Mesenchymal stem cell (in vitro differentiated cells and primary cell): ENCODE measurements at regions not wholly inside any gene's neighbourhood (a gene's known extent, or its start where the extent isn't known, plus 50 kb on each side); places are given as distances from the start of the nearest gene placed in this dataset.
A peak's percentile ranks its signal among the peaks of the same experiment; 100 is the strongest.

Source experiments
- DNase-seq: peaks from one replicate; pipeline ENCODE4 v3.0.0-alpha.2; 2013
- H2AFZ ChIP-seq: one replicate; pipeline ENCODE4 v1.6.1; 2013; ENCODE audit warnings: low read depth, mild to moderate bottlenecking, control low read depth, inconsistent platforms, low read length, moderate library complexity
- H2AK5ac ChIP-seq: 2 replicates; pipeline ENCODE4 v1.6.1; 2013; ENCODE audit warnings: low read length, moderate library complexity, mild to moderate bottlenecking, inconsistent platforms; ENCODE audit not compliant: severe bottlenecking
- H2BK120ac ChIP-seq: one replicate; pipeline ENCODE4 v1.6.1; 2013; ENCODE audit warnings: low read depth, mild to moderate bottlenecking, inconsistent platforms, low read length, moderate library complexity
- H2BK12ac ChIP-seq, 2 experiments: one replicate each; pipeline ENCODE4 v1.6.1; 2013; ENCODE audit warnings: inconsistent platforms in 2 of 2, low read length in 2 of 2, mild to moderate bottlenecking in 2 of 2, moderate library complexity in 2 of 2, control low read depth in 1 of 2
- H2BK15ac ChIP-seq: one replicate; pipeline ENCODE4 v1.6.1; 2013; ENCODE audit warnings: mild to moderate bottlenecking, low read depth, inconsistent platforms; ENCODE audit not compliant: poor library complexity, severe bottlenecking
- H2BK5ac ChIP-seq: 2 replicates; pipeline ENCODE4 v1.6.1; 2013; ENCODE audit warnings: low read depth, mild to moderate bottlenecking, low read length, control low read depth, inconsistent platforms; ENCODE audit not compliant: poor library complexity, severe bottlenecking
- H3K14ac ChIP-seq, 2 experiments: one replicate each; pipeline ENCODE4 v1.6.1; 2013; ENCODE audit warnings: inconsistent platforms in 2 of 2, low read length in 2 of 2, control low read depth in 1 of 2, mild to moderate bottlenecking in 1 of 2, moderate library complexity in 1 of 2
- H3K18ac ChIP-seq, 2 experiments: one replicate each; pipeline ENCODE4 v1.6.1; 2013; ENCODE audit warnings: inconsistent platforms in 2 of 2, low read length in 2 of 2, control low read depth in 1 of 2, low read depth in 1 of 2, mild to moderate bottlenecking in 1 of 2
- H3K23ac ChIP-seq, 2 experiments: one replicate each; pipeline ENCODE4 v1.6.1; 2013; ENCODE audit warnings: inconsistent platforms in 2 of 2, low read length in 2 of 2, mild to moderate bottlenecking in 2 of 2, moderate library complexity in 2 of 2, control low read depth in 1 of 2
- H3K27ac ChIP-seq: 2 replicates; pipeline ENCODE4 v1.5.1; 2013; ENCODE audit warnings: mild to moderate bottlenecking, moderate library complexity, low read length, control low read depth, inconsistent platforms; ENCODE audit not compliant: poor library complexity, severe bottlenecking
- H3K27me3 ChIP-seq, 2 experiments: 2 replicates each; pipeline versions ENCODE4 v1.6.1 to v1.7.0; 2013; ENCODE audit warnings: low read length in 2 of 2, mild to moderate bottlenecking in 2 of 2, moderate library complexity in 2 of 2, control low read depth in 1 of 2, inconsistent platforms in 1 of 2; ENCODE audit not compliant: control insufficient read depth in 1 of 2, insufficient read depth in 1 of 2
- H3K36me3 ChIP-seq, 2 experiments: 2 replicates each; pipeline versions ENCODE4 v1.6.1 to v1.7.0; 2013; ENCODE audit warnings: low read length in 2 of 2, control low read depth in 1 of 2, inconsistent platforms in 1 of 2, low read depth in 1 of 2, mild to moderate bottlenecking in 1 of 2; ENCODE audit not compliant: insufficient read depth in 2 of 2, control insufficient read depth in 1 of 2
- H3K4ac ChIP-seq, 2 experiments: one replicate each; pipeline ENCODE4 v1.6.1; 2013; ENCODE audit warnings: inconsistent platforms in 2 of 2, low read length in 2 of 2, mild to moderate bottlenecking in 2 of 2, moderate library complexity in 2 of 2, control low read depth in 1 of 2, low read depth in 1 of 2
- H3K4me1 ChIP-seq: 2 replicates; pipeline ENCODE4 v1.6.1; 2013; ENCODE audit warnings: low read depth, low read length, control low read depth; ENCODE audit not compliant: control insufficient read depth, insufficient read depth
- H3K4me2 ChIP-seq: 2 replicates; pipeline ENCODE4 v1.6.1; 2013; ENCODE audit warnings: low read length, mild to moderate bottlenecking, inconsistent platforms; ENCODE audit not compliant: poor library complexity, severe bottlenecking
- H3K4me3 ChIP-seq, 2 experiments: 2 replicates each; pipeline versions ENCODE4 v1.5.1 to v1.7.0; 2013; ENCODE audit warnings: low read length in 2 of 2, mild to moderate bottlenecking in 2 of 2, control low read depth in 1 of 2, low read depth in 1 of 2; ENCODE audit not compliant: insufficient read depth in 1 of 2
- H3K79me1 ChIP-seq: replicated peaks from 2 replicates; pipeline ENCODE4 v1.6.1; 2013; ENCODE audit warnings: mild to moderate bottlenecking, control low read depth, low read length, inconsistent platforms; ENCODE audit not compliant: poor library complexity, severe bottlenecking
- H3K9ac ChIP-seq: 2 replicates; pipeline ENCODE4 v1.7.0; 2013; ENCODE audit warnings: mild to moderate bottlenecking, low read length, moderate library complexity
- H3K9me3 ChIP-seq: 2 replicates; pipeline ENCODE4 v1.7.0; 2013; ENCODE audit warnings: mild to moderate bottlenecking, low read length; ENCODE audit not compliant: control insufficient read depth
- H4K8ac ChIP-seq: one replicate; pipeline ENCODE4 v1.6.1; 2013; ENCODE audit warnings: inconsistent platforms, mild to moderate bottlenecking, low read length, moderate library complexity
- H4K91ac ChIP-seq: one replicate; pipeline ENCODE4 v1.6.1; 2013; ENCODE audit warnings: mild to moderate bottlenecking, low read length, inconsistent platforms
- WGBS: methylation state at CpG from one replicate; pipeline ENCODE4 v1.1.7; 2013; ENCODE audit warnings: mixed read lengths; 5-methylcytosine and 5-hydroxymethylcytosine counted together

DNA sequence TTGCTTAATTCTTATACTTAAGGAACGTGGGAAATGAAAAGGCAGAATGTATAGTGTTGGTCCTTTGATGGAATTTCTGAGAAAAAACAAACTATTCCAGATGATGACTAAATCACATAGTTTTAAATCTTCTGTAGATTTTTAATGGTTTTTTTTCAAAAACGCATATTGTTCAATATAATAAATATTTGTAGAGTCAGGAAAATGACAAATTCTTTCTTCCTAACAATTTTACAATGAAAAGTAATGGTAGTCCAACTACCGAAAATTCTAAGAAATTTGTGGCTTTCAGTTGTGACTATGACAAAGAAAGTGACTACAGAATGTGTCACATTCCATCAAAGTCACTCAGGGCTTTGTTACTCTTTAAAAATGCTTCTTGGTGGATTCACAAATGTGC, 164.8 kb upstream of the PITX2 start:
- Histone ChIP-seq H3K79me1 (no peaks in the 10 kb centered on the region), H3K4me3 (no peak overlapping the region), H3K9me3 (no peaks in the 10 kb centered on the region), H2AFZ (no peak overlapping the region), H3K27ac (no peak overlapping the region), H3K9ac (no peak overlapping the region), H3K27me3 (no peaks in the 10 kb centered on the region), H4K91ac (no peak overlapping the region), H3K4me2 (no peak overlapping the region), H4K8ac (no peak overlapping the region), H3K4me1 (no peaks in the 10 kb centered on the region), H2BK12ac (no peak overlapping the region), H3K36me3 (no peaks in the 10 kb centered on the region), H2BK15ac (no peak overlapping the region), H2BK120ac (no peak overlapping the region), H3K18ac (no peak overlapping the region), H3K23ac (no peak overlapping the region), H2BK5ac (no peak overlapping the region), H2AK5ac (no peak overlapping the region), H3K4ac (no peak overlapping the region), H3K14ac (no peak overlapping the region)
- no peak for DNase-seq
- WGBS, result 100% methylated on average over 1 of the region's 3 CpGs

GRCh38 chr4:110788302-110788701, 165.4 kb upstream of the PITX2 start:
- H3K18ac ChIP-seq, result no peak overlapping the region
- no peak overlapping the region for H3K14ac ChIP-seq
- no peak overlapping the region for H2BK15ac ChIP-seq
- H3K9me3 ChIP-seq, result no peaks in the 10 kb centered on the region
- H3K23ac ChIP-seq, result no peak overlapping the region
- H3K36me3 ChIP-seq, result no peaks in the 10 kb centered on the region
- no peaks in the 10 kb centered on the region for H3K27me3 ChIP-seq
- no peak overlapping the region for H4K8ac ChIP-seq
- no peaks in the 10 kb centered on the region for H3K4me1 ChIP-seq
- no peak overlapping the region for H3K4me2 ChIP-seq
- no peak overlapping the region for H4K91ac ChIP-seq
- 67% methylated on average over 1 of the region's 3 CpGs for WGBS
- no peak overlapping the region for H3K4ac ChIP-seq
- H2BK5ac ChIP-seq, result no peak overlapping the region
- H2BK120ac ChIP-seq, result no peak overlapping the region
- H3K4me3 ChIP-seq, result no peak overlapping the region
- no peak overlapping the region for H2AK5ac ChIP-seq
- H3K79me1 ChIP-seq, result no peaks in the 10 kb centered on the region
- no peak overlapping the region for H2AFZ ChIP-seq
- no peak overlapping the region for H3K27ac ChIP-seq
- DNase-seq, result no peak
- H2BK12ac ChIP-seq, result no peak overlapping the region
- H3K9ac ChIP-seq, result no peak overlapping the region

- Histone ChIP-seq H3K4me3 (no peak overlapping the region), H3K36me3 (no peaks in the 10 kb centered on the region), H3K23ac (no peak overlapping the region), H3K27me3 (no peaks in the 10 kb centered on the region), H3K14ac (no peak overlapping the region), H3K9me3 (no peaks in the 10 kb centered on the region), H2BK5ac (no peak overlapping the region), H4K91ac (no peak overlapping the region), H3K9ac (no peak overlapping the region), H3K4me2 (no peak overlapping the region), H3K79me1 (no peaks in the 10 kb centered on the region), H2BK12ac (no peak overlapping the region), H2BK15ac (no peak overlapping the region), H3K27ac (no peak overlapping the region), H2AFZ (no peak overlapping the region), H4K8ac (no peak overlapping the region), H3K4me1 (no peaks in the 10 kb centered on the region), H2BK120ac (no peak overlapping the region), H3K4ac (no peak overlapping the region), H3K18ac (no peak overlapping the region), H2AK5ac (no peak overlapping the region)
- WGBS, result no CpG with 5 or more reads among the region's 1 CpG
- no peak for DNase-seq
Measured at GRCh38 chr4:110792036-110792435, 169.2 kb upstream of the PITX2 start.

GRCh38 chr4:110793381-110793801, 170.5 kb upstream of the PITX2 start:
- Histone ChIP-seq H3K14ac (no peak overlapping the region), H2AFZ (no peak overlapping the region), H2BK12ac (no peak overlapping the region), H2BK120ac (no peak overlapping the region), H3K36me3 (no peaks in the 10 kb centered on the region), H3K23ac (no peak overlapping the region), H3K27ac (no peak overlapping the region), H3K4me1 (no peaks in the 10 kb centered on the region), H2BK15ac (no peak overlapping the region), H2BK5ac (no peak overlapping the region), H3K4ac (no peak overlapping the region), H3K4me3 (no peak overlapping the region), H3K79me1 (no peaks in the 10 kb centered on the region), H3K27me3 (no peaks in the 10 kb centered on the region), H4K91ac (no peak overlapping the region), H3K4me2 (no peak overlapping the region), H3K18ac (no peak overlapping the region), H4K8ac (no peak overlapping the region), H2AK5ac (no peak overlapping the region), H3K9ac (no peak overlapping the region), H3K9me3 (no peaks in the 10 kb centered on the region)
- 47% methylated on average over 4 of the region's 4 CpGs for whole genome bisulfite sequencing
- peak; percentile 23 for DNase-seq
